Urothelium cell line (cell line): ENCODE measurements at regions not wholly inside any gene's neighbourhood (a gene's known extent, or its start where the extent isn't known, plus 50 kb on each side); places are given as distances from the start of the nearest gene placed in this dataset.
A peak's percentile ranks its signal among the peaks of the same experiment; 100 is the strongest.

Experiments
- DNase-seq: peaks from one replicate; pipeline ENCODE4 v3.0.0; 2011; ENCODE audit warnings: low spot score, mixed read lengths
- FAIRE-seq: peaks from 2 replicates; lab custom pipeline; 2011; peaks lifted over from hg19 to GRCh38; lab: Jason Lieb, UNC

GRCh38 chr1:38558500-38559445 is 300.8 kb downstream of the RRAGC start:
- DNase-seq = no peak

DNA sequence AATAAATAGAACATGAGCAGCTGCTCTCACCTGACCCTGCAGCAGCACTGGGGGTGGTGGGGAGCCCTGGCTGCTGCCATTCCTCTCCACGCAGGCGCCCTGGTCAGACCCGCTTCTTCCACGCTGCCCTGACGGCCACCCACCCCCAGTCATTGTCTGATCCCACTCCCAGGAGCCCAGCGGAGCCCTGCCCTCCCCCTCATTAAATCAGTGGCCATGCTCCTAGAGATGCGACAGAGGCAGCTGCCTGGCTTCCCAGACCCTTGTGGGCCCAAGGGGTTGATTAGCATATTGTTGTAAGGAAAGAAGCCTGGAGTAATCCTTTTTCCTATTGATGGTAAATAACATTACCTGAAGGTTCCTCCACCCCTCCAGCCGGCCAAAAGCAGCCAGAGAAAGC is 301.5 kb downstream of the RRAGC start:
- FAIRE-seq (no peak), DNase-seq (no peak)

More at GRCh38 chr1:38558500-38559445, 300.8 kb downstream of the RRAGC start:
- no peak for FAIRE-seq

GRCh38 chr1:38555594-38555993 is 304.0 kb downstream of the RRAGC start:
- FAIRE-seq = no peak
- DNase-seq = no peak

DNA sequence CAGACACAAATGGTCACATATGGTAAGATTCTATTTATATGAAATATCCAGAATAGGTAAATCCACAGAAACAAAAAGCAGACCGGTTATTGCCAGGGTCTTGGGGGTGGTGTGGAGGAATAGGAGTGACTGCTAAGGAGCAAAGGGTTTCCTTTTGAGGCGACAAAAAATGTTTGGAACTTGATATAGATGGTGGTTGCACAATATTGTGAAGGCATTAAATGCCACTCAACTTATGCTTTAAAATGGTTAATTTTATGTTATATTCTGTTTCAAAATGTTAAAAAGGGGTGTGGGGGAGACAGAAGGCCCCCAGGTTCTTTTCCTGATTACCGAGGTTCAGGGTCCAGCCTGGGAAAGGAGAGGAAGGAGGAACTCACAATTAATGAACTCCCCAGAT is 304.4 kb downstream of the RRAGC start:
- no peak for DNase-seq
- no peak for FAIRE-seq

DNA sequence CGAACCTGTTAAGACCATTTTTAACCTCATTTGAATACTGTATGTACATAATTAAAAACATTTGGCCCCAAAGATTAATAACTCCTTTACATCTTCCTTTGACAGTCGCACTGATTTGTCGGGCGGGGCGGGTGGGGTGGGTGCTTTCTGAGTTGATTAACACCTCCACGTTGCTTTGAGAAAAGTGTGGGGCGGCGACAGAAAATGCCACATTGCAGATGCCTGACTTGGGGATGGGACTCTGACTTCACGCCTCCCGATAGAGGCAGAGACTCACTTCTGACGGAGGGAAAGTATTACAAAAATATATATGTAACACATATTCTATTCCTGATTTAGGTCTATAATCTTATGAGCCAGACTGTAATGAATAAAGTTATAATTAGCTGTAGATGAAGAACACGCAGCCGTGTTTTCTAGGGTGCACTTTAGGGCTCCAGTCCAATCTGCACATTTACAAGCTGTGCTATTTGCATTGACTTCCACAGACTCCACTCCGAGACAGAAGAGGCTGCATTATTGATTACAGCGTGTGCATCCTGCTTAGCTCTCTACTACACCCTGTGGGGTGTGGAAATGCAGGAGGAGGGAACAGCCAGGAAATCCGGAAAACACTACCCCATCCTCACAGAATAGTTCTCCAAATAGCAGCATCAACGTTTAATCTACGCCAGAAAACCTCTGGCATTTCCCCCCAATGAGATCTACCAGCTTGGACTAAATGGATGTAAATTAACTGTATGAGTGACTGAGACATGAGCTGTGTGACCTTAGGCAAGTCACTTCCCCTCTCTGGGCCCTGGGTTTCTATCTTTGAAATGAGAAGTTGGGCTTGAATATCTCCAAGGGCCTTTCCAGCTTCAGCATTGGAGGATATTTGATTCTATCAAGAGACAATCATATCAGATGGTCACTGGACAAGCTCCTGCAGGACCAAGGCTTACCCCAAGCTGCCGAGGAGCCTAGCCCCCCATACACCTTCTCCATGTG is 308.0 kb downstream of the RRAGC start:
- FAIRE-seq (no peak), DNase-seq (no peak)

DNA sequence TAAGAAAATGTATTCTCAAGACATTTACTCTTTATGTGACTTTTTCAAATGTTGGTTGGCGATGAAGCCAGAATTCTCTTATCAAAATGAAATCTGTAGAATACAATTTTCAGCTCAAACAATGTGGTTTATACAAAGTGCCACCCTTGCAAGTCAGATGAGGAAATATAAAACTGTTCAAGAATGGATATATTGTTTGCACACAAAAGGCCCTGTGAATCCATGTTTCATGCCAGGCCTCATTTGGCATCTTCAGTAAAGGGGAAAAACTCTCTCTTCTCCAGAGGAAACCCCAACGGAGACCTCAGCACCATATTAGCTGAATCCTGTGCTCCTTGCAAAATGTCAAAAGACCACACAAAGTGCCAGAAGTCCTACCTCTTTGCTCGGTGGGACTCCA is 310.4 kb downstream of the RRAGC start:
- FAIRE-seq = no peak
- no peak for DNase-seq

DNA sequence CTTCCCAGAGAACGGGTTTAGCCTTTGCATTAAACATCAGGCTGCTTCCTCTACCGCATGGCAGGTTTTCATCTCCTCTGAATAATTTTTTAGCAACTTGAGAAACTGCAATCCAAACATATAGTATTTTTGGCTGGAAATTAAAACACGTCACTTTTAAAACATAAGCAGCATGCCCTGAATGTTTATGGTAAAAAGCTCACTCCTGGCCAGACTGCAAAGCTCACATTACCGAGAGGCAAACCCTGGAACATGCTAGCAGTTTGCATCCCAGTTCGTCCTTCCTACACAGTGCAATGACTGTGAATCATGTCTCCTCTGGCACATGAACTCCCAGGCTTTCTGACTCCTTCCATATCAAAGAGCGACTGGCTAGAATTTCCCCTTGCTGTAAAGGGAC is 312.3 kb downstream of the RRAGC start:
- FAIRE-seq = no peak

GRCh38 chr1:38546636-38547035 is 312.9 kb downstream of the RRAGC start:
- no peak for FAIRE-seq
- no peak for DNase-seq

More for the DNA sequence above, 312.3 kb downstream of the RRAGC start:
- no peak for DNase-seq

GRCh38 chr1:38541223-38541622 is 318.3 kb downstream of the RRAGC start:
- no peak for DNase-seq
- FAIRE-seq = no peak

- DNase-seq = no peak
- no peak for FAIRE-seq
Observed at GRCh38 chr1:38539931-38540330, 319.6 kb downstream of the RRAGC start.

DNA sequence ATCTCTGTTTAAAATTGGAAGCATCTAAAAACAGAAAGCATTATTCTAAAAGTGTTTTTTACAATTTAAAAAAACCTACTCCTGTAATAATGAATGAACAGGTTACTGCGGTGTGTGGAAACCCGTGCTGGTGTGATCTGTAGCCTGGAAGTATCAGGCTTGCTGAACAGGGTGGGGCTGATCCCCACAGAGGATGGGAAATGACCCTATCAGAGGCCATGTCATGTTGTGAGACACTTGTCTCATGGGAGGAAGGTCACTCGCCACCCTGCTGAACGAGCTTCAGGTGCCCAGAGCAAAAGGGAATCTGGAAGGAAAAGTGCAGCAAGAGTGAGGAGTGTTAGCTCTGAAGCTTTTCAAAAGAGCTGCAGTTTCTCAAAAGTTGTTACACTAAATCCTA is 320.7 kb downstream of the RRAGC start:
- DNase-seq = no peak
- FAIRE-seq = no peak

DNA sequence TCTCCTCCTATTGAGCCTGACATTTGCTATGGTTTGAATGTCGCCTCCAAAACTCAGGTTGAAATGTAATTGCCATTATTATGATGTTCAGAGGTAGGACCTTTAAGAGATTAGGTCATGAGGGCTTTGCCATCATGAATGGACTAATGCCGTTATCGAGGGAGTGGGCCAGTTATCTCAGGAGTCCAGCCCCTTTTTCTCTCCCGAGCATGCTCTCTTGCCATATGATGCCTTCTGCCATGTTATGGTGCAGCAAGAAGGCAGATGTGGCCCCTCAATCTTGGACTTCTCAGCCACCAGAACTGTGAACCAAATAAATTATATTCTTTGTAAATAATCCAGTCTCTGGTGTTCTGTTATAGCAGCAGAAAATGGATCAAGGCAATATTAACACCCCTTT is 323.5 kb downstream of the RRAGC start:
- no peak for DNase-seq
- FAIRE-seq = no peak

DNA sequence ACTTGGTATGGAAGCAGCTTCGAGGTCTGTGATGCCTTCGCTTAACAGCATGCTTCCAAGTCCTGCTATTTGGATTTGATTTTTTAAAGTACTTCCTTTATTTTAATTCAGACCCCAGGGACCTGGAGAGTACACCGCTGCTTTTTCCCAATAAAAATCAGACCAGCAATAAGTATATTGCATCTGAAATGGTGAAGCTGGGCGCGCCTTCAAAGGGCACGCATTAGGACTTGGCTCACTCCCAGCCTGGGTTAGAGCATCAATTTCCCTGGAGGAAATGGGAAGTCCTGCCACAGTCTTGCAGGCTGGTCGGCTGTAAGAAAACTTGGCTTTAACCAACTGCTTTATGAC is 325.1 kb downstream of the RRAGC start:
- FAIRE-seq = no peak
- no peak for DNase-seq

DNA sequence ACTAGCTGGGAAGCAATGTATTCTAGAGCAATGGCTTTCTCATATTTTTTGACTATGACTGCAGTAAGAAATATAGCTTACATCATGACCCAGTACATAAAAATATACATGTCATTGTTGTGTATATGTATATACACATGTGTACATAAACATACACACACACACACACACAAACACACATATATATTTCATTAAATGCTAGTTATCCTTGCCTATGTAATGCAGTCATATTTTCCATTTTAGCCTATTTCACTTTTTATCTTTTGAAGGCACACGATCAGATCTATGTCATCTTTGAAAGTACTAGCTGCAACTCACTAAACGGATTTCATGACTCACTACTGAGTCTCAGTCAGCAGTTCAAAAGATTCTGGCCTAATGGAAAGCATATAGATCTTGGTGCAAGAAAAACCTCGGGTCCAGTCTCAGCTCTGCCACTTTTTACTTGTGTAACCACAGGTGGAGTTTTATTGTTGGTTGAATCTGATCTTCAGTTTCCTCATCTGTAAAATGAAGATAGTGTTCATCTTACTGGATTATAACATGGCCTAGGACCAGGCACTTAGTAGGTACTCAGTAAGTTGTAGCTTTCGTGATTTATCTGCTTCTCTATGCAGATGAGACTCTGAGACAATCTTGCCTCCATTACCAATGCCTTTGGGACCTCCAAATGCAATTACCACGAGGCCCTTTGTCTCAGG is 325.6 kb downstream of the RRAGC start:
- no peak for DNase-seq
- no peak for FAIRE-seq

DNA sequence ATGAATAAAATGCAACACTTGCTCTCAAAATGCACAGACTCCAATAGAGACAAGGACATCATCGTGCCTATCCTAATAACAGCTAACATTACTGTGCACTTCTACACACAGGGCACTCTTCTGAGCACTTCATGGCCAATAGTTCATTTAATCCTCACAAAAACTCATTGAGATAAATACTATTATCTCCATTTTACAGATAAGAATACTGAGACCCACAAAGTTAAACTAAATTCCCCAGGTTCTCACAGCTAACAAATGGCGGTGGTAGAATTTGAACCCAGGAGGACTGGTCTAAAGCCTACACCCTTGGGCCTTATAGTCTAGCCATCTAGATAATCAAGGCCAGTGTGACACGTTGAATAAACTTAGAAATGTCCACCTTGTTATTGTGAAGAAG is 328.6 kb downstream of the RRAGC start:
- DNase-seq = no peak
- FAIRE-seq = no peak

DNA sequence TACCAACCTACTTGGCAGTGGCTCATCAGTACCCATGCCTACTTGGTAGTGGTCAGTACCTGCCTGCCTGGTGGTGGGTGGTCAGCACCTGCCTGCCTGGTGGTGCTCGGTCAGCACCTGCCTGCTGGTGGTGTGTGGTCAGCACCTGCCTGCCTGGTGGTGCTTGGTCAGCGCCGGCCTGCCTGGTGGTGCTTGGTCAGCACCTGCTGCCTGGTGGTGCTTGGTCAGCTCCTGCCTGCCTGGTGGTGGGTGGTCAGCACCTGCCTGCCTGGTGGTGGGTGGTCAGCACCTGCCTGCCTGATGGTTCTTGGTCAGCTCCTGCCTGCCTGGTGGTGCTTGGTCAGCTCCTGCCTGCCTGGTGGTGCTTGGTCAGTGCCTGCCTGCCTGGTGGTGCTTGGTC is 329.6 kb downstream of the RRAGC start:
- peak; percentile 32 for FAIRE-seq
- no peak for DNase-seq

DNA sequence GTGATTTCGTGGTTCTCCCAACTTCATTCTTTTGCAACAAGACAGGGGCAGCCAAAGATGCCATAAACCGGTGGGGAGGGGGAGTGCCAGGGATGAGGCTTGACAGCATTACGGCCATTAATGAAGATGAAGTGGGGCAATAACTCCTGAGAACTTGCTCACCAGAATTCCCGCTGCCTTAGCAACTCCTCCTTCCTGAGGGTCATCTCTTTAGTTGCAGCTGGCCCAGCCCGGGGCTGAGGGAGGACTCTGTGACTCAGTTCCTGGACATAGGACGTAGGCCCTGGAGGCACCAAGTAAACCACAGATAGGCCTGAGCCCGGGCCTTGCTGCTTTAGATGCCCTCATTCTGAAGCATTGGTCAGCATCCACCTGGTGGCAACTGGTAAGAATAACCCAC is 330.2 kb downstream of the RRAGC start:
- DNase-seq (no peak), FAIRE-seq (no peak)

- FAIRE-seq = no peak
- DNase-seq = no peak
Observed at GRCh38 chr1:38528623-38529022, 330.9 kb downstream of the RRAGC start.

DNA sequence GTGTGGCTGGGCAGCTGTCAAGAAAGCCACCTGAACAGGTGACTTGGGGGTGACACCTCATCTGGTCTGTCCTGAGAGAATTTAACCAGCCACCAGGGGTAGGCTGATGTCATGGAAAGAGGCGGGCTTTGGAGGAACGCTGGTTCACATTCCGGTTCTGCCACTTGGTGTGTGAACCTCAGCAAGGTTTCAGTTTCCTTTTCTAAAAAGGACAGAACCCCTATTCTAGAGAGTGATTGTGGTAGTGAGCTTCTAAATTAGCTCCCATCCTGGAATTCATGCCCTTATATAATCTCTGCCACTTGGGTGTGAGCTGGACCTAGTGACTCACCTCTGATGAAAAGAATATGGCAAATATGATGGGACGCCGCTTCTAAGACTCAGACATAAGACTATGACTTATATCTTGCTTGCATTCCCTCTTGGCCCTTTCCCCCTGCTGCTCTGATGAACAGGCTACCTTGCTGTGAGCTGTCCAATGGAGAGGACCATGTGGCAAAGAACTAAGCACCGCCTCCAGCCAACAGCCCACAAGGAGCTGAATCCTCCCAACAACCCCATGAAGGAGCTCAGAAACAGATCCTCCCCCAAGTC is 332.1 kb downstream of the RRAGC start:
- FAIRE-seq (no peak), DNase-seq (peak; percentile 27)

DNA sequence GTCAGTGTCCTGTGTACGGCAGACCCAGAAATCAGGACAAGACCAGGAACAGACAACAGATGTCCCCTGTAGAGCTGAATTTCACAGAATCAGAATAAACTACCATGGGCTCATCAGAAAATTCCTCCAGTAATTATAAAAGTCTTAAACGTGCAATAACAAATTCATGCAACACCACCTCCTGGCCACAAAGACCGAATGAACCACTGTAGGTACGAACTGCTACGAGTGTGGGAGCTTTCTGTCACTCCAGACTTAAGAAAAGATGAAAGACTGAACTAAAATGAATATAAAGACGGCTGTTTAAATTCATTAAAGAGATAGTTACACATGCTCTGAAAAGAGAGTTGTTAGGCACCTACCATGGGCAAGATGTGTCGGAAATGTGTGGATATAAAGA is 333.5 kb downstream of the RRAGC start:
- FAIRE-seq = no peak
- DNase-seq = no peak
